ENCODE measurements at regions not wholly inside any gene's neighbourhood (a gene's known extent, or its start where the extent isn't known, plus 50 kb on each side); places are given as distances from the start of the nearest gene placed in this dataset.
A peak's percentile ranks its signal among the peaks of the same experiment; 100 is the strongest.
"Not testable (repeated sequence)": the region's sequence is repeated elsewhere in the genome, so short reads cannot be mapped to it uniquely, and the experiment has no call there.

DNA sequence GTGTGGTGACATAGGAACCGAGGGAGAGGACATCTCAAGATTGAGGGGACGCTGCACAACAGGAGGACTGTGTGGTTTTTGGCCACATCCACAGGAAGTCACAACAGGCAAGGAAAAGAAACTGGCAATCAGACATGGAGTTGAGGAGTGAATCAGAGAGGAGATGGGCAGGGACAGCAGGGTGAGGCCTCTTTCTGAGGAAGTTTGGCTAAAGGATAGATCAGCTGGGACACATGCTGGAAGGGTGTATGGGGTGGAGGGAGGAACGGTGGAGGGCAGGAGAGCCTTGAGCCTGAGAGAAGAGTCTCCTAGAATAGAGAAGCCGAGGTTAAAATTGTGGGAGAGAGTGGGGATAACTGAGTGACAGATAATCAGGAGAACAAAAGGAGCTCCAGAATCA, 75.1 kb upstream of the CIDEA start:
- H3K4me3 ChIP-seq (ENCODE audit: low read depth, low read length); DNase-seq (ENCODE audit: low read depth): not testable (repeated sequence)

DNA sequence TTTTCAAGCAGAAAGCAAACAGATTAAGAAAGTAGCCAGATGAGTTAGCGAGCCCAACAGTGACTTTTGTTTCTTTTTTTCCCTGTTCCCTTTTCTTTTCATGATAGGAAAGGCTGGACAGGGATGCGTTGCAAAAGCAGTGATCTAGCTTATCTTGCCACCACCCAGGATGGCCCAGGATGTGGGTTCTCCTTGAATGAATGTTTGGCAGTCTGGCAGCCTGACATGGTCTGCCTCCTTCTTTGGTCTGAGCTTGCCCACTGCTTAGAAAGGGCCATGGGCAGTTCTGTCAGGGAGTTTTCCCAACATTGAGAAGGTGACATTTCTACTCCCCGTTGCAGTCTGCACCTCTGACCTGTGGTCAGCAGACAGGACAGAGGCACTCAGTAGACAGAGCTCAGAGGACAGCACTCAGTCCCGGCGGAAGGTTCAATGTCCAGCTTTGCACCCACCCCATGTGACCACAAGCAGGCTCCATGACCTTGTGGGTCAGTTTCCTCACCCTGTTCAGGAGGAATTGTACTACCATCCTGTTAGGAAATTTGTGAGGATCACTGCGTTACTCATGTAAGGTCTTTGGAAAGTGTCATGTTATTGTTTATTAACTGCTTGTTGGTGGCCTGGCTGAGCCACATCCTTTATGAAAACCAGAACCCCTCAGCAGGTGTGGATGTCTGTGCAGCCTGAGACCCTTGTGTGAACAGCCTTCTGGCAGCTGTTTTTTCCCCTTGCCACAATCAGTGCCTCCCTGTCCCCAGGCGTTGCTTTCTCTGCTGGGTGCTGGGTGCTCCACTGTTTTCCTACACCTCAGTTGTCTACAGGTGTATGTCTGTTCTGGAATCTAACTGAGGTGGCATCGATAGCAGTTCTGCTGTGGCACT, 74.2 kb upstream of the CIDEA start:
- H3K4me3 ChIP-seq (ENCODE audit: low read depth, low read length); DNase-seq (ENCODE audit: low read depth): not testable (repeated sequence)

DNA sequence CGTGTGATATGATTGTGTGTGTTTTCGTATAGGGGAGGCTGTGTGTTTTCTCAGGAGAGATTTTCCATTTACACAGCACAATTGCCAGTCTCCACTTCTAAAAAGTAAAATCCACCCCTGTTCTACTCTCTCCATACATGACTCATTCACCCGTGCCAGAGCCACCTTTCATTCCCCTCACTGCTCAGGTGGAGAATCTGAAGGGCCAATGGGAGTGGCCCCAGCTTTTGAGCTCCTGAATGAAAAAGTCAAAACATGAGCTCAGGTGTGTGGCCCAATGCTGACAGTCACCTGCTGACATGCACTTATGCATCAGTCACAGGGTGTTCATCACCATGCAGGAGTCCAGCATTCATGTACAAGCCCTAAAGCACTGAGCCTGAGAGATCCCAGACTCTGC, 55.4 kb upstream of the CIDEA start:
- not testable (repeated sequence) for H3K4me3 ChIP-seq (ENCODE audit: low read depth, low read length); DNase-seq (ENCODE audit: low read depth)

DNA sequence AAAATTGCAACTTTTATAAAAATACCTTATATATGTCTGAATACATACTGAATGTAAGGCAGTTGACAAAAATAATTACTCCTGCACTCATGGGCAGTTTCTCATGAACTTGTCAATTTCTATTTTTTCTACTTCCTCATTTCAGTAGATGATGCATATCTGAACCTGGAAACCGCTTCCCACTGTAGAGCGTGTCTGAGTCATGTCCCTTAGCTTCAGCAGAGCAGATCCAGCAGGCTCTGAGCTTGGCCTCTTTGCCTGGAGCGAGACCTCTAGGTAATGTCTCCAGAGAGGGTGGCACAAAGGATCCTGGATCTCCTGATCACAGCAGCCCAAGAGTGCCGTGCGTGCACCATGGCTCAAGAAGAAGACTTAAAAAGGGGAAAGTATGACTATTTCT, 54.0 kb upstream of the CIDEA start:
- peak overlapping the region; percentile 38; the same call in 1 of the 2 replicates for H3K4me3 ChIP-seq (ENCODE audit: low read depth, low read length)
- peak; percentile 74 for DNase-seq (ENCODE audit: low read depth)
